HG03442 (cell line): ENCODE measurements at regions not wholly inside any gene's neighbourhood (a gene's known extent, or its start where the extent isn't known, plus 50 kb on each side); places are given as distances from the start of the nearest gene placed in this dataset.
"Not testable (repeated sequence)": the region's sequence is repeated elsewhere in the genome, so short reads cannot be mapped to it uniquely, and the experiment has no call there.

Source experiments
- ATAC-seq: cut with Tn5 transposase; IDR thresholded peaks from one replicate; pipeline ENCODE4 v1.9.1; 2021; ENCODE audit warnings: mild to moderate bottlenecking, moderate library complexity; ENCODE audit not compliant: unreplicated experiment

DNA sequence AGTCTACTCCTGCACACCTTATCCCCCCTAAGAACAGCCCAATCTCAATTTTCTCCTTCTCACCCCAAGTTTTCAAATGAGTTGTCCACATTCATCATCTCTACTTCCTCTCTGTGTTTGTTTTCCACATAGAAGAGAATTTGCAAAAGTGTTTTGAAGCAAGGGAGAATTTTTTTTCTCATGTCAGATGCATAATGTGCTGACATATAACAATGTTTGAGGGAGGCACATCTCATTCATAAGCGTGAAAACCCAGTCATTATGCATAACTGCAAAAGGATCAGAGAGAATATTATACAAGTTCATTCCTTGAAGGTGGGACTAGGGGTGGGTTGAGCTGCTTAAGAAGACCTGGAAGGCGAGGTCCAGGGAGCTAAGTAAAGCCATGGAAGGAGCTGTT, 80.8 kb upstream of the SLC1A4 start:
- no peak for ATAC-seq

DNA sequence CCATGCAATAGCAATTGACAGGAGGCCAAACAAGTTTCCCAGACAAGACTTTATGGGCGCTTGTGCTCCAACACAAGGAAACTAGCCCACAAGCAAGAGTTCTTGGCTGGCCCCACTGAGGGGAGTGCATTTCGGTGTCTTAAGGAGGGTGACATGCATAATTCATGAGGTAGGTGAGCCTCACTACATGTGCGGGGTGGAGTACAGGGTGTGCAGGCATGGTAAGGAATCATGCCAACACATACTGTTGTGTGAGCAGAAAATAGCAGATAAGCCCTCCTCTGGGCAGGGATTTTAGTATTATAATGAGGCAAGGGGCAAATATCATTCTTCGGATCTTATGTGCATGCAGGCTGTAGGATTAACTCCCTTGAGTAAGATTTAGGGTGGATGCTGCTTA, 78.7 kb upstream of the SLC1A4 start:
- no peak for ATAC-seq

DNA sequence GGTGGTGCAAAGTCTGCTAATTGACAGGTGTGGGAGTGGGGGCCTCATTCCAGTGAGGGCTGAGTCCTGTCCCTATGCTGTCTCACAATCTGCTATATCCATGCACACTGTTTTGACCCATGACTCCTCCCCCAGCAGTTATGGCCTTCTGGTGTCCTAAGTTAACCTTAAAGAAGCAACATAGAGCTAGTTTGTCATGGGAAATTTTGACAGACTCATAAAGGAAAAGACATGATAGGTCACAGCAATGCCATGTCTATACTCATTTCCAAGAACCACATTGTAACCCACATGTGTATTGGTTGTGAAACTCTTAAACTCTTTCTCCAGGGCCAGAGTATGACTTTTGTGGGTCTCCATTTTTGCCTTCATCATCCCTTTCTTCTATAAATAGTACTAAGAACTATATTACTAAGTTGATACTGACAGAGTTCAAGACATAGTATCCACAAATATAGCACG, 78.2 kb upstream of the SLC1A4 start:
- no peak for ATAC-seq

DNA sequence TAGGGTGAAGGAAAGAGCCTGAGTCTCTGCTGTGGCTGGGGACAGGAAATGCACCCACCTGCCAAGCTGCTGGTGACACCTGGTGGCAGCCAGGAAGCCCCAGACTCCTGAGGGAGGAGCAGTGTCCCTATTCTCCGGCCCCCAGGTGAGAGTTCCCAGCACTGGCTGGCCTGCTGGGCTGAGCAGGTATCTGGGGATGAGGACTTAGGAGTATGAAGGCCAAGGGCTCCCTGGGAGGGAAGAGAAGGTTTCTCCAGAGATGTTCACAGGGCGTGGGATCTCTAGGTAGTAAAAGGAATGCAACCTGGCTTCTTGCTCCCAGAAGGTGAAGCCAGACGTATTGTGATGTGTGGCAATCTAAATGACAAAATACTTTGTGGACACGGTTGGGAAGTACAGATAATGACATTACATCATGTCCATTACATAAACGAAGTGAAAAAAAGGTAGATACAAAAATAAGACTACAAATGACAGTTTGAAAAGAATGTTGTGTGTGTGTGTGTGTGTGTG, 75.8 kb upstream of the SLC1A4 start:
- ATAC-seq = no peak

DNA sequence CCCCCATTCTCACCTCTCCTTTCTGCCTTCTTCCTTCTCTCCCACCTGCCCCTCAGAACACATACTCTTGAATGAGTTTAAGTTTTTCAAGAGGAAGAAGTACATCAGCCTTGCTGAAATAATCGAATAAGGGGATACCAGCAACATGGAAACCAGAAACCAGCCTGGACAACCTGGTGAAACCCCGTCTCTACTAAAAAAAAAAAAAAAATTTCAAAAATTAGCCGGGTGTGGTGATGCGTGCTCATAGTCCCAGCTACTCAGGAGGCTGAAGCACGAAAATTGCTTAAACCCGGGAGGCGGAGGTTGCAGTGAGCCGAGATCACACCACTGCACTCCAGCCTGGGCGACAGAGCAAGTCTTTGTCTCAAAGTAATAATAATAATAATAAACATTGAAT, 75.0 kb upstream of the SLC1A4 start:
- no peak for ATAC-seq

DNA sequence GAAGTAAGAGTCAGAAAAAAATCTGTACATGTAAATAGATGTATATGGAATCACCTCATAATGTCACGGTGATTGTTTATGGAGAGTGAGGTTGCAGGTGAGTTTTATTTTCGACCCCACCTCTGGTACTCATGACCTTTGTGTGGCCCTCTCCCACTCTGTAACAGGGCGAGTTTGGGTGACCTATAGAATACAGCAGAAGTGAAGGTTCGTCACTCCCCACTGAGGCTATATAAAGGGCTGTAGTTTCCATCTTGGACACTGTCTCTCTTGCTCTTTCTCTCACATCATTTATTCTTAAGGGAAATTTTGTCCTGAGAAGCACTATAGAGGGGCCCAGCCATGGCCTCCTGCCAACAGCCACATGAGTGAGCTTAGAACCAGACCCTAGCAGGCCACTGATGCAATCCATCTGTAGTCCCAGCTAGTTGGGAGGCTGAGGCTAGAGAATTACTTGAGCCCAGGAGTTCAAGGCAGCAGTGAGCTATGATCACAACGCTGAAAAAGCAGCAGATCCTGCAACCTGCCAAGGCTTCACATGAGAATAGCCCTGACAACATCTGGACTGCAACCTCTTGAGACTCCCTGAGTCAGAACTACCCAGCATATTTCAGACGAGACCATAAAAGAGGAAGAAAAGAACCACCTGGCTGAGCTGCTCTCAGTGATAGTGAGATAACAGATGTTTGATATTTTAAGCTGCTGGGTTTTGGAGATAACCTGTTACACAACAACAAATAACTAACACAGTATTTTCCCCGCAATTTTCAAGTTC, 74.3 kb upstream of the SLC1A4 start:
- peak; percentile 59 for ATAC-seq

DNA sequence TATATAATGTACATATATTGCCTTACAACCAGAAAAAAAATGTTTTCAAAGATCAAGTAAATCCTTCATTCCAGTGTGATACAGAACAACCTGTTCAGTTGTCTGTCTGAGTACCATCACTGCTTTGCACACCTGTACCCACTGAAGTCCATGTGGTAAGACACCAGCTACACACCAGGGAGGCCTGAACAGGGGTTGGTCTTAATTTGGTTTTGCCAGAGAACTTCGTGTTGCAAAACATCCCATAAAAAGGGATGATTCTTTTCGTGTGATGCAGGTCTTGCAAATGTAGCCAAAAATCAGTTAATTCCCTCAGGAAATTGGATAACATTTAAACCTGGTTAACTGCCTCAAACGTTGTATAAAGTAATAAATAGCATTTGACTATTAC, 73.7 kb upstream of the SLC1A4 start:
- ATAC-seq = no peak

DNA sequence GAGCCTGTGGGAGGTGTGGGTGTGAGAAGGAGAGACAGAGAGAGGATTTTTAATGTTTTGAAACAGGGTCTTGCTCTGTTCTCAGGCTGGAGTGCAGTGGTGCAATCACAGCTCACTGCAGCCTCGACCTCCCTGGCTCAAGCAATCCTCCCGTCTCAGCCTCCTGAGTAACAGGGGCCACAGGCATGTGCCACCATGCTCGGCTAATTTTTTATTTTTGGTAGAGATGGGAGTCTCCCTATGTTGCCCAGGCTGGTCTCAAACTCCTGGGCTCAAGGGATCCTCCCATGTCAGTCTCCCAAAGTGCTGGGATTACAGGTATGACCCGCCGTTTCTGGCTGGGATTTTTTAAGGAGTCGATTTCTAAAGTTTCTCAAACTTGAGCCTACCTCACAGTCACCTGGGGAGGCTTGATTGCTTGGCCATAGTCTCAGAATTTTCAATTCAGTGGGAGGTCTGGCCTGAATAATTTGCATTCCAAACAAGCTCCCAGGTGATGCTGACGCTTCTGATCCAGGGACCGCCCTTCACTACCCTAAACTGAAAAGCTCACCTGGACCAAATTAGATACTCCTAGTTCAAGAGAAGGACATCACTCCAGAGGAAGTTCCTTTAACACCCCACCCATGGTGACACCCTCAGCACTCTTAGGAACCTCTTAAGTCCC, 70.8 kb upstream of the SLC1A4 start:
- no peak for ATAC-seq

DNA sequence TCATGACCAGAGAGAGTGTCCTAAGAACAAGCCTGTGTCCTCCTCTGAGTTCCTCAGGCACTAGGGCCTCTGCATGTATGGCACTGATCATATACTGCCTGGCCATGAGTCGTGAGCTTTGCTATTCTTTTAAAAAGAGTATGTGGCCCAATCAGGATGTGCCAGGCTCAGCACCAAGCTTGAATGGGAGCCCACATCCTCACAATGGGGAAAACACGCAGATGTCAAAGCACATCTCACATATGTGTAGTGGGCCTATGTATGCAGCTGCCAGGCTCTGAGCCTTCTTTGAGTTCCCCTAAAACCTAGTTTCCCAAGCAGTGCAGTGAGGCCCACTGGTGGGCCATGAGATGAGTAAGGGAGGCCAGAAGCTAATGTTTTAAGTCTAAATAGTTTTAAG, 69.9 kb upstream of the SLC1A4 start:
- ATAC-seq = no peak

DNA sequence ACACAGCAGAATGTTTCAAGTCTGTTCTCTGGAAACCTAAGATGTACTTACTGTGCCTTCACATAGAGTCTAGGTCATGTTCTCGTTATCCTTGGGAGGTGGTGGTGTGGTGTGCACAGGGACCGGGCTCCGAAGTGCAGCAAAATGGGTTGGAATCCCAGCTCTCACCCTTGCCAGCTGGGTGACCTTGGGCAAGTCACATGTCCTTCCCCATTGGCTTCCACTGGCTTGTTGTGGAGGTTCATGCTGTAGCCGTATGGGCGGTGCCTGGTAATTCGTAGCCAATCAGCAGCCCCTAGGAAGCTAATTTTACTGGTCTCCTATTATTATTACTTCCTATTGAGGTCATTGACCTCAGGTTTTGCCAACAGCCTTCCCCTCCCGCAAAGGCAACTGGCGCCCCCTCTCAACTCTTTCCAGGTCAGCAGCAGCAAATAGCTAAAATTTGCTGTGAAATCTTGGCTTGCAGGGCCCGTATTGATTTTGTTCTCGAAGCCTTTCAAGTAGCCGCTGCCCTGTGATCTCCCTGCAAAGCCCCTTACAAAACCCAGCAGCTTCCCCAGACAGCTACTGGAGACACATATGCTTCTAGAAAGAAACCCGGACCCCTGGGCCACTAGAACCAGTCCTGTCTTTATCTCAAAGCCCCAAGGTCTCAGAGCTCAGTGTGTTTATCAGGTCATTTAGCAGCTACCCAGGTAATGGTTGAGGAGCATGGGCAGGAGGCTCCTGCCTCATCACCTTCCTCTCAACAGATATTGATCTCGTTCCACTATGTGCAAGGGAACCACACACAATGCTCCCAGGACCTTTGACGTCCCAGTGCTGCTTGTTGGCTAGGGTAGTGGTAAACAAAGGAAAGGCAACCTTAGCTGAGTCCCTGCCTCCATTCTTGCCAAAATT, 66.5 kb upstream of the SLC1A4 start:
- no peak for ATAC-seq

DNA sequence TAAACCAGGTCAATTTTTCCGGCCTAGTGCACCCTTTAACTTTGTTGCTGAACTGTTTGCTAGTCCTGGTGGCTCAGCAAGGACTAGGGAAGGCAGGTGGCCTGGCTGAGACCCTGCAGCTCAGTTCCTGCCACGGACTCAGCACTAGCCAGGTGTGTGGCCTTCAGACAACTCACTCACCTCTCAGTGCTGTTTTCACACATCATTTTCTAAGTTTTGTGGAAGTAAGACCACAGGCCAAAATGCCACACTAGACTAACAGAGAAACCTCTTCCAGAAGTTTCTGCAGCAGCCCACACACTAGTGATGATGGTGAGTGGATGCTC, 65.9 kb upstream of the SLC1A4 start:
- no peak for ATAC-seq

DNA sequence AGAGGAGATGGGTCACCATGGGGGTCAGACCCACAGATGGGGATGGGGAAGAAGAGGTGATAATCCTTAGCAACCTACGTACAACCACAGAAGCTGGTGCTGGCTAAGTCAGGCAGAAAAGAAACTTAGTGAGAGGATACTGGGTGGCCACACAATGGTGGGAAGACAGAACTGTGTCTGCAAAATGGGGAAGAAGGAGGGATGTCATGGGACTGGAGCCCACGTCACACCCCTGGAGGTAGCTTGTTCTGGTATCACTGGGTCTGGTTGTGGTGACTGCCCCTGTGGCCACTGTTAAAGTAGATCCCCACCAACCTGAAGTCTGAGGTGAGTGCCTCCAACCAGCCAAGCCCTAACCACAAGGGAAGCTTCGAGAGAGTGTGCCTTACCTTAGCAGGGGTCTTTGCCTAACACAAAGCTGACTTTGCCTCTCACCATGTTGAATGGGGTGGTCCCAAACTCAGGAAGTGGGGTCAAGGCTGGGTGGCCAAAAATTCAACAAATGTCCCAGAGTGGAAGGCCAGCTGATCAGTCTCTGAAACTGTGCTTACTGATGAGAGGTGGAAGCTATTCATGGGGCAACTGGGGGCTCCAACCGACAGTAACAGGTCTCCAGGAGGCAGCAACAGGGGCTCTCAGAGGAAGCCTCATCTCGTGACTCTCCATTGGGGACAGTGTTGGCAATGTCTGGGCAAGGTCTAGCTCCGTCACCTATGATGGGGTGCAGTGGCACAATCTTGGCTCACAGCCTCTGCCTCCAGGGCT, 64.8 kb upstream of the SLC1A4 start:
- ATAC-seq = no peak

DNA sequence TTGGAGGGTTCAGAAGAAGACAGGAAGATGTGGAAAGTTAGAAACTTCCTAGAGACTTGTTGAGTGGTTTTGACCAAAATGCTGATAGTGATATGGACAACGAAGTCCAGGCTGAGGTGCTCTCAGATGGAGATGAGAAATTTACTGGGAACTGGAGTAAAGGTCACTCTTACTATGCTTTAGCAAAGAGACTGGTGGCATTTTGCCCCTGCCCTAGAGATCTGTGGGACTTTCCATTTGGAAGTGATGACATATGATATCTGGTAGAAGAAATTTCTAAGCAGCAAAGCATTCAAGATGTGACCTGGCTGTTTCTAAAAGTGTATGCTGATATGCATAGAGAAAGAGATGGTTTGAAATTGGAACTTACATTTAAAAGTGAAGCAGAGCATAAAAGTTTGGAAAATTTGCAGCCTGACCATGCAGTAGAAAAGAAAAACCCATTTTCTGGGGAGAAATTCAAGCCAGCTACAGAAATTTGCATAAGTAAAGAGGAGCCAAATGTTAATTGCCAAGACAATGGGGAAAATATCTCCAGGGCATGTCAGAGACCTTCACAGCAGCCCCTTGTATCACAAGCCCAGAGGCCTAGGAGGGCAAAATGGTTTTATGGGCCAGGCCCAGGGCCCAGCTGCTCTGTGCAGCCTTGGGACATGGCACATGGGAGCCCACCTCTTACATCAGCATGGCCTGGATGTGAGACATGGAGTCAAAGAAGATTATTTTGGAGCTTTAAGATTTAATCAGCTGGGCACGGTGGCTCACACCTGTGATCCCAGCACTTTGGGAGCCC, 63.1 kb upstream of the SLC1A4 start:
- not testable (repeated sequence) for ATAC-seq

DNA sequence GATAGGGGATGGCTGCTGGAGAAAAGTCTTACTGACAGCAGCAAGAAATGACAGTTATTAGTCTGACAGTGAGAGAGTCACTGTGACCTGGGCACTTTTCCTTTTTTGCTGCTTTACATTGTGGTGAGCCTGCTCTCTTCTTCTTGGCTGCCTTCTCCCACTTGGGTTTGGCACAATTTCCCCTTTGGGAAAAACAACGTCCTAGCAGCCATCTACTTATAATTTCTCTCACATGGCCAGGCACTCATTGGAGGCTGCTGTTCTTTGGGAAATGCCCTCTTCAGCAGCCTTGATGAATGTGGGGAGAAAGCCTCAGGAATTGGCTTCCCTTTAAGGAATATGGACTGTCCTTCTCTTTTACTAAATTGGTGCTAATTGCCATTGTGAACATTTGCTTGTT, 60.4 kb upstream of the SLC1A4 start:
- ATAC-seq = no peak

DNA sequence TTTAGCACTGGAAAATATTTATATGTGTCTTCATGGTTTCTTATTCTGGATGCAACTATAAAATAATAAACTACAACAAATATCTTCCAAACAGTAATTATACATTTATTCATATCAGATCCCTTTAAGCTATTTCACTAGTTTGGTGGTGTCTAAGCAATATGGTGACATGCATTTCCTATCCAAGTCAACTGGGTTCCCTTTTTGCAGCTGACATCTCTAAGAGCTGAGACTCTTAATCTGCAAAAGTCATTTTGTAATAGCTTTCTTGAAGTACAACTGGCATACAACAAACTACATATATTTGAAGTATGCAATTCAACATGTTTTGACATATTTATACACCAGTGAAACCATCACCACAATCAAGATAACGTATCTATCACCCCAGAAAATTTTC, 59.9 kb upstream of the SLC1A4 start:
- ATAC-seq = no peak

DNA sequence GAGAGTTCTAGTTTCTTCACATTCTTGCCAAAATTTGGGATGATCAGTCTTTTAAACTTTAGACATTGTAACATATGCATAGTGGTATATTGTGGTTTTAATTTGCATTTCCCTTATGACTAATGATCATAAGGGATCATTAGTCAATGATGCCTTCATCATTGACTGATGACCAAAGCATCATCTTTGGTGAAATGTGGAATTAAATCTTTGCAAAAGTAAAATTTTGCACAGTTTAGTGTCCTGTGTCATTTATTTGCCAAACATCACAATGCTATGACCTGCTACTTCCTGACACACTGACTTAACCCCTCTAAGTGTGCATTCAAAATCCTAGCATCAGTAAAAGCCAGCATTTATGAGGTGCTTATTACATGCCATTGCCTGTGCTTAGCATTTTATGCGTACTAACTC, 58.9 kb upstream of the SLC1A4 start:
- ATAC-seq = no peak

DNA sequence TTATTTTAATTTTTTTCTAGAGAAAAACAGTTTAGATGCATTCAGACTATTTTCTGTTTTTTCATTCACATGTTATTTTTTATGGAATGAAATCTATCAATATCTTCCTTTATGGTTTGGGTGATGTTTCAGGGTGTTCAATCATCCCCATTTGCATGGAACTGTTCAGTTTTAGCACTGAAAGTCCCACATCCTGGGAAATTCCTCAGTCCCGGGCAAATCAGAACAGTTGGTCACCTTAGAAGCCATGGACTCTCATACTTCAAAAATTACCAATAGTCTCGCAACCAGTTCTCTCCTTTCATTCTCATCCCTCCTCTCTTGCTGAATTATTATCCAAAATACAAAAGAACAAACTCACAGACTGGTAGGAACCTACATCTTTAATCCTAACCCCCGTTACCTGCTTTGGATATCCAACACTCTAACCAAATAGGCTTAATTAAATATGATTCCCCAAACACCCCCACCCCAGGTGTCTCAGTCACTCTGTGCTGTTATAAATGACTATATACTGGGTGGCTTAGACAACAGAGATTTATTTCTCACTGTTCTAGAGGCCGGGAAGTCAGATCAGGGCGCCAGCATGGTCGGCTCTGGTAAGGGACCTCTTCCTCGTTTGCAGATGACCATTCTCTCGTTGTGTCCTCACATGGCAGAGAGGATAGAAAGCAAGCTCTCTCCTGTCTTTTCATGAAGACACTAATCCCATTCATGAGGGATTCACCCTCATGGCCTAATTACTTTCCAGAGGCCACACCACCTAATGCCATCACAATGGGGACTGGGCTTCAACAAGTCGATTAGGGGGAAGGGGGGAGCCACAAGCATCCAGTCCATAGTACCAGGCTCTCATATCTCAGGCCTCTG, 57.7 kb upstream of the SLC1A4 start:
- no peak for ATAC-seq

DNA sequence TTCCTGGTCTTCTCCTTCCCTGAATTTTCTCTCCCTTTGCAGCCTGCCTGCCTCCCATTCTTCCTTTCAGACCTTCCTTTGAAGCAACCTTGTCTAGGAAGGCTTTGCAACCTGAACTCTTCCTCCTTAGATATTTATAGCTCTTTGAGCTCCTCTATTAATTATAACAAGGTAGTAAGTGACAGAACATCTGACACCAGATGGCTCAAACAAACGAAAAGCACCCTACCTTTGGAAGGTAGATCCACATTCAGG, 57.2 kb upstream of the SLC1A4 start:
- ATAC-seq = no peak
